GM23338 (cell line): ENCODE measurements at regions not wholly inside any gene's neighbourhood (a gene's known extent, or its start where the extent isn't known, plus 50 kb on each side); places are given as distances from the start of the nearest gene placed in this dataset.

Source experiments
- ATAC-seq: fragments of 200-7000 bp; cut with Tn5 transposase; 3 replicates; pipeline ENCODE4 v1.9.1; 2020
- DNase-seq: peaks from one replicate; pipeline ENCODE4 v3.0.0-alpha.2; 2015; ENCODE audit warnings: low spot score
- H2AFZ ChIP-seq: fragments of 200-600 bp; sonication (generic); 2 replicates; pipeline ENCODE4 v1.8.0; 2016; ENCODE audit warnings: antibody characterized with exemption, mild to moderate bottlenecking, moderate library complexity
- H3F3A ChIP-seq: fragments of 200-600 bp; sonication (generic); replicated peaks from 2 replicates; pipeline ENCODE4 v1.8.0; 2017; ENCODE audit warnings: antibody characterized with exemption, mixed run types, low read depth
- H3K27ac ChIP-seq: fragments of 200-600 bp; sonication (generic); 2 replicates; pipeline ENCODE4 v1.6.1; 2016; ENCODE audit warnings: low read depth
- H3K27me3 ChIP-seq: fragments of 200-600 bp; sonication (generic); 2 replicates; pipeline ENCODE4 v1.8.0; 2016; ENCODE audit warnings: mild to moderate bottlenecking, mixed run types, moderate library complexity; ENCODE audit not compliant: insufficient read depth
- H3K36me3 ChIP-seq: fragments of 200-600 bp; sonication (generic); 2 replicates; pipeline ENCODE4 v1.8.0; 2016; ENCODE audit warnings: mild to moderate bottlenecking; ENCODE audit not compliant: insufficient read depth
- H3K4me1 ChIP-seq: fragments of 200-600 bp; sonication (generic); 2 replicates; pipeline ENCODE4 v1.8.0; 2016; ENCODE audit warnings: mild to moderate bottlenecking, moderate library complexity; ENCODE audit not compliant: insufficient read depth
- H3K4me2 ChIP-seq: fragments of 200-600 bp; sonication (generic); 2 replicates; pipeline ENCODE4 v1.7.1; 2017; ENCODE audit warnings: mixed run types
- H3K4me3 ChIP-seq: fragments of 200-600 bp; sonication (generic); 2 replicates; pipeline ENCODE4 v1.6.1; 2016; ENCODE audit warnings: mixed run types
- H3K79me2 ChIP-seq: fragments of 200-600 bp; sonication (generic); replicated peaks from 2 replicates; pipeline ENCODE4 v1.8.0; 2017; ENCODE audit warnings: mild to moderate bottlenecking; ENCODE audit not compliant: insufficient read depth
- H3K9me2 ChIP-seq: fragments of 200-600 bp; sonication (generic); 2 replicates; pipeline ENCODE4 v1.8.0; 2017; ENCODE audit not compliant: insufficient read depth
- H4K20me1 ChIP-seq: fragments of 200-600 bp; sonication (generic); replicated peaks from 2 replicates; pipeline ENCODE4 v1.8.0; 2017; ENCODE audit warnings: mild to moderate bottlenecking; ENCODE audit not compliant: insufficient read depth
- H3K27ac Mint-ChIP-seq: 2 replicates; pipeline ENCODE4 v1.8.0; 2020; ENCODE audit warnings: inconsistent platforms, mild to moderate bottlenecking, moderate library complexity, mixed read lengths
- H3K27me3 Mint-ChIP-seq: 3 replicates; pipeline ENCODE4 v1.8.0; 2022; ENCODE audit warnings: low read depth, mild to moderate bottlenecking, moderate library complexity, mixed read lengths, inconsistent platforms; ENCODE audit not compliant: insufficient read depth, poor library complexity
- H3K36me3 Mint-ChIP-seq: 3 replicates; pipeline ENCODE4 v1.8.0; 2021; ENCODE audit warnings: low read depth, mild to moderate bottlenecking, inconsistent platforms, moderate library complexity, mixed read lengths
- H3K4me1 Mint-ChIP-seq: 3 replicates; pipeline ENCODE4 v1.8.0; 2020; ENCODE audit warnings: mild to moderate bottlenecking, inconsistent platforms, mixed read lengths
- H3K4me3 Mint-ChIP-seq: 3 replicates; pipeline ENCODE4 v1.8.0; 2021; ENCODE audit warnings: moderate library complexity, mild to moderate bottlenecking, inconsistent platforms, mixed read lengths
- H3K9me3 Mint-ChIP-seq: 3 replicates; pipeline ENCODE4 v1.8.0; 2020; ENCODE audit warnings: moderate library complexity, mild to moderate bottlenecking, inconsistent platforms, mixed read lengths
- CREB1 ChIP-seq: fragments of 250-450 bp; sonication (Bioruptor Pico); IDR thresholded peaks from 2 replicates; pipeline ENCODE4 v1.5.0; 2020; ENCODE audit warnings: low read depth, mild to moderate bottlenecking, moderate library complexity
- ETS1 ChIP-seq: IDR thresholded peaks from 2 replicates; pipeline ENCODE4 v1.6.1; 2016; ENCODE audit warnings: antibody characterized with exemption
- EZH2 ChIP-seq: fragments of 200-600 bp; sonication (generic); IDR thresholded peaks from one replicate; pipeline ENCODE4 v1.8.0; 2017; ENCODE audit warnings: antibody characterized with exemption, mild to moderate bottlenecking, low read depth; ENCODE audit not compliant: unreplicated experiment
- JUNB ChIP-seq: IDR thresholded peaks from one replicate; pipeline ENCODE4 v1.6.1; 2016; ENCODE audit warnings: antibody characterized with exemption; ENCODE audit not compliant: unreplicated experiment
- POLR2AphosphoS5 ChIP-seq: IDR thresholded peaks from 2 replicates; pipeline ENCODE4 v1.6.1; 2016; ENCODE audit warnings: antibody characterized with exemption, low read depth
- REST ChIP-seq: IDR thresholded peaks from one replicate; pipeline ENCODE4 v1.6.1; 2018; ENCODE audit warnings: antibody characterized with exemption; ENCODE audit not compliant: unreplicated experiment
- ZNF114 ChIP-seq: fragments of 250-450 bp; sonication (Bioruptor Pico); IDR thresholded peaks from 2 replicates; pipeline ENCODE4 v1.5.0; 2020; ENCODE audit warnings: mild to moderate bottlenecking, moderate library complexity
- ZNF331 ChIP-seq: fragments of 250-450 bp; sonication (Bioruptor Pico); IDR thresholded peaks from 2 replicates; pipeline ENCODE4 v1.5.0; 2020; ENCODE audit warnings: low read depth, mild to moderate bottlenecking, moderate library complexity
- ZNF462 ChIP-seq: fragments of 250-450 bp; sonication (Bioruptor Pico); IDR thresholded peaks from 2 replicates; pipeline ENCODE4 v1.5.0; 2020; ENCODE audit warnings: mild to moderate bottlenecking, moderate library complexity

- no peak overlapping the region for H2AFZ ChIP-seq
- H3K9me2 ChIP-seq: no peaks in the 10 kb centered on the region
- TF ChIP-seq ZNF331 (CRISPR knock-in tag) (no peak), REST (no peak), ETS1 (no peak), EZH2 (no peak)
- H3K4me1 Mint-ChIP-seq: peaks cover 19% of the 10 kb centered on the region
- peaks cover 71% of the 10 kb centered on the region for H3K9me3 Mint-ChIP-seq
- H3K4me3 Mint-ChIP-seq: no peak overlapping the region
- H3K27ac Mint-ChIP-seq: no peak overlapping the region
- no peaks in the 10 kb centered on the region for H4K20me1 ChIP-seq
- H3K4me3 ChIP-seq: no peak overlapping the region
- H3K27ac ChIP-seq: no peak overlapping the region
- H3F3A ChIP-seq: no peaks in the 10 kb centered on the region
- no peaks in the 10 kb centered on the region for H3K79me2 ChIP-seq
- no peaks in the 10 kb centered on the region for H3K27me3 ChIP-seq
- H3K36me3 Mint-ChIP-seq: peaks cover 2% of the 10 kb centered on the region; the same call in 1 of the 3 replicates
- DNase-seq (no peak), ATAC-seq (peak; percentile 49)
- H3K36me3 ChIP-seq: peaks cover 14% of the 10 kb centered on the region; the same call in 1 of the 2 replicates
- no peaks in the 10 kb centered on the region for H3K27me3 Mint-ChIP-seq
- H3K4me1 ChIP-seq: no peaks in the 10 kb centered on the region
- H3K4me2 ChIP-seq: no peak overlapping the region
These were observed 735.4 kb upstream of the GRM7 start for GRCh38 chr3:6125520-6125919.

- Histone ChIP-seq H3K4me1 (no peaks in the 10 kb centered on the region), H3K36me3 (0 out of 2 replicates have a peak, but pooled peaks cover 12% of the 10 kb centered on the region), H3K27me3 (no peaks in the 10 kb centered on the region), H3K79me2 (no peaks in the 10 kb centered on the region), H2AFZ (no peak overlapping the region), H3K9me2 (no peaks in the 10 kb centered on the region), H3K4me2 (no peak overlapping the region), H4K20me1 (no peaks in the 10 kb centered on the region), H3K4me3 (no peak overlapping the region), H3F3A (no peaks in the 10 kb centered on the region), H3K27ac (no peak overlapping the region)
- H3K27ac Mint-ChIP-seq: no peak overlapping the region
- no peaks in the 10 kb centered on the region for H3K4me1 Mint-ChIP-seq
- no peak overlapping the region for H3K4me3 Mint-ChIP-seq
- peaks cover 2% of the 10 kb centered on the region; the same call in 1 of the 3 replicates for H3K36me3 Mint-ChIP-seq
- no peaks in the 10 kb centered on the region for H3K27me3 Mint-ChIP-seq
- H3K9me3 Mint-ChIP-seq: peaks cover 75% of the 10 kb centered on the region
- ATAC-seq: no peak
- no peak for DNase-seq
- TF ChIP-seq POLR2AphosphoS5 (no peak), CREB1 (CRISPR knock-in tag) (no peak), EZH2 (no peak), JUNB (no peak), ZNF462 (CRISPR knock-in tag) (no peak), ZNF114 (no peak)
These were observed 728.1 kb upstream of the GRM7 start for GRCh38 chr3:6132684-6133432.
